ENCODE measurements at regions not wholly inside any gene's neighbourhood (a gene's known extent, or its start where the extent isn't known, plus 50 kb on each side); places are given as distances from the start of the nearest gene placed in this dataset.

- no peak for DNase-seq
- POLR2A ChIA-PET, result interaction anchor here (1.2 kb wide), 1 partner anchor 224 kb away, joined by 3 read pairs; no protein-coding TSS in a partner anchor
- ATAC-seq, result no peak
- CTCF ChIA-PET, result no interaction called here
- intact Hi-C loops (cut with micrococcal nuclease), result loop anchor here (5.0 kb wide), 1 partner anchor 49 kb away; no protein-coding TSS in a partner anchor
- no peak overlapping the region for H3K4me3 Mint-ChIP-seq
- peaks cover 7% of the 10 kb centered on the region for H3K4me1 Mint-ChIP-seq (ENCODE audit: low read depth)
- H3K27me3 Mint-ChIP-seq, result no peaks in the 10 kb centered on the region
- no peaks in the 10 kb centered on the region for H3K36me3 Mint-ChIP-seq (ENCODE audit: low read depth)
- H3K9me3 Mint-ChIP-seq, result no peaks in the 10 kb centered on the region
- no peak overlapping the region for H3K27ac Mint-ChIP-seq
- TF ChIP-seq, protein P1, sequence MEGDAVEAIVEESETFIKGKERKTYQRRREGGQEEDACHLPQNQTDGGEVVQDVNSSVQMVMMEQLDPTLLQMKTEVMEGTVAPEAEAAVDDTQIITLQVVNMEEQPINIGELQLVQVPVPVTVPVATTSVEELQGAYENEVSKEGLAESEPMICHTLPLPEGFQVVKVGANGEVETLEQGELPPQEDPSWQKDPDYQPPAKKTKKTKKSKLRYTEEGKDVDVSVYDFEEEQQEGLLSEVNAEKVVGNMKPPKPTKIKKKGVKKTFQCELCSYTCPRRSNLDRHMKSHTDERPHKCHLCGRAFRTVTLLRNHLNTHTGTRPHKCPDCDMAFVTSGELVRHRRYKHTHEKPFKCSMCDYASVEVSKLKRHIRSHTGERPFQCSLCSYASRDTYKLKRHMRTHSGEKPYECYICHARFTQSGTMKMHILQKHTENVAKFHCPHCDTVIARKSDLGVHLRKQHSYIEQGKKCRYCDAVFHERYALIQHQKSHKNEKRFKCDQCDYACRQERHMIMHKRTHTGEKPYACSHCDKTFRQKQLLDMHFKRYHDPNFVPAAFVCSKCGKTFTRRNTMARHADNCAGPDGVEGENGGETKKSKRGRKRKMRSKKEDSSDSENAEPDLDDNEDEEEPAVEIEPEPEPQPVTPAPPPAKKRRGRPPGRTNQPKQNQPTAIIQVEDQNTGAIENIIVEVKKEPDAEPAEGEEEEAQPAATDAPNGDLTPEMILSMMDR (IDR thresholded peaks at IDR 0.05), result no peak
Observed at GRCh38 chrX:38861489-38861888, 60.2 kb downstream of the MID1IP1 start.

DNA sequence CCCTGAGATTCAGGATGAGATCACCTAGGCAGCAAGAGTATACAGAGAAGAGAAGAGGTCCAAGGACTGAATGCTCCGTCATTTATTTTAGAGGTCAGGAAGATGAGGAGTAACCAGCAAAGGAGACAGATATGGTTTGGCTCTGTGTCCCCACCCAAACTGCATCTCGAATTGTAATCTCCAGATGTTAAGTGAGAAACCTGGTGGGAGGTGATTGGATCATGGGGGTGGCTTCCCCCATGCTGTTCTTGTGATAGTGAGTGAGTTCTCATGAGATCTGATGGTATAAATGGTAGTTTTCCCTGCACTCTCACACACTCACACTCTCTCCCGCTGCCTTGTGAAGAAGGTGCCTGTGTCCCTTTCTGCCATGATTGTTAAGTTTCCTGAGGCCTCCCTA is 60.8 kb downstream of the MID1IP1 start:
- H3K4me3 Mint-ChIP-seq, result no peak overlapping the region
- no peak overlapping the region for H3K27ac Mint-ChIP-seq
- POLR2A ChIA-PET, result no interaction called here
- intact Hi-C loops (cut with micrococcal nuclease), result loop anchor here (5.0 kb wide), 1 partner anchor 50 kb away; no protein-coding TSS in a partner anchor
- H3K9me3 Mint-ChIP-seq, result no peaks in the 10 kb centered on the region
- CTCF ChIA-PET, result no interaction called here
- ATAC-seq (no peak), DNase-seq (no peak)
- TF ChIP-seq, protein P1 (IDR thresholded peaks at IDR 0.05), result no peak
- H3K27me3 Mint-ChIP-seq, result no peaks in the 10 kb centered on the region
- H3K4me1 Mint-ChIP-seq (ENCODE audit: low read depth), result peaks cover 4% of the 10 kb centered on the region
- no peaks in the 10 kb centered on the region for H3K36me3 Mint-ChIP-seq (ENCODE audit: low read depth)

DNA sequence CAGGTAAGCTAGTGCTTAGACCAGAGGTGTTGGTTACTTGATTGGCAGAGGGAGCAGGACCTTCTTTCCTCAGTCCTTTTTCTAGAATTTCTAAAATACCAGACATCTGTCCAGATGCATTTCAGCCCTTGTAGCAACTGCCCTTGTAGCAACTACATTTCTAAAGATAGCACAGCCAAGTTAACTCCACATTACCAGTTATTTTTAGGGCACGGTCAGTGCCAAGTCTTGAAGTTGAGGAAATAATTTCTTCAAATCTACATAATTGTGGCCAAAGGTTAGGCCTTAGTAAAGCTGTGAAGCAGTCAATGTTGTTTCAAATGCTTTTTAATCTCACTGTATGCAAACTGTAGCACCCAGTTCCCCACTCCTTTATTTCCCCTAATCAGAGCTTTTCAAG is 62.9 kb downstream of the MID1IP1 start:
- Mint-ChIP-seq H3K36me3 (ENCODE audit: low read depth) (no peaks in the 10 kb centered on the region), H3K4me3 (no peak overlapping the region), H3K27me3 (no peaks in the 10 kb centered on the region), H3K27ac (no peak overlapping the region), H3K9me3 (no peaks in the 10 kb centered on the region), H3K4me1 (ENCODE audit: low read depth) (no peaks in the 10 kb centered on the region)
- DNase-seq (no peak), ATAC-seq (no peak)
- TF ChIP-seq, protein P1 (IDR thresholded peaks at IDR 0.05), result no peak
- ChIA-PET CTCF (no interaction called here), POLR2A (no interaction called here)
- intact Hi-C loops (cut with micrococcal nuclease), result loop anchor here (5.0 kb wide), 1 partner anchor 52 kb away; no protein-coding TSS in a partner anchor

DNA sequence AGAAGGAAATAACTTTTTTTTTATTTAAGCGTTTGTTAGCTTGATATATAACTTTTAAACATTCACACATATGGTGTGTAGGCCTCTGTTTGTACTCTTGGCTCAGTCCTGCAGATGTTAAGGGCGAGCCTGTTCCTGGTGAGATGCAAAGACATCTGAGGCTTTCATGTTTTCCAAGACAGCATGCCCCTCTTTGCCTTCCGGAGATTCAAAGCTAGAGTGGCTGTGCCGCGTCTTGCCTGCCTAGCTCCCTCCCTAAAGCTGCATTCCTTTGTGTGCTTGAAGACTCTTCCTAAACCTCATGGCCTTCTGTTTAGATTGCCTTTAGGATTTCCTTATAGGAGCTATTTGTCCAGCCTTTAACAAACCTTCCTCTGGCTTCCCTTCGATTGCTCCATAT is 67.1 kb downstream of the MID1IP1 start:
- TF ChIP-seq, protein P1 (IDR thresholded peaks at IDR 0.05), result no peak
- no peaks in the 10 kb centered on the region for H3K4me1 Mint-ChIP-seq (ENCODE audit: low read depth)
- no peaks in the 10 kb centered on the region for H3K36me3 Mint-ChIP-seq (ENCODE audit: low read depth)
- ATAC-seq (no peak), DNase-seq (no peak)
- no peak overlapping the region for H3K4me3 Mint-ChIP-seq
- ChIA-PET CTCF (no interaction called here), POLR2A (no interaction called here)
- no peaks in the 10 kb centered on the region for H3K27me3 Mint-ChIP-seq
- no peaks in the 10 kb centered on the region for H3K9me3 Mint-ChIP-seq
- no peak overlapping the region for H3K27ac Mint-ChIP-seq
- intact Hi-C loops (cut with micrococcal nuclease), result no loop called here

DNA sequence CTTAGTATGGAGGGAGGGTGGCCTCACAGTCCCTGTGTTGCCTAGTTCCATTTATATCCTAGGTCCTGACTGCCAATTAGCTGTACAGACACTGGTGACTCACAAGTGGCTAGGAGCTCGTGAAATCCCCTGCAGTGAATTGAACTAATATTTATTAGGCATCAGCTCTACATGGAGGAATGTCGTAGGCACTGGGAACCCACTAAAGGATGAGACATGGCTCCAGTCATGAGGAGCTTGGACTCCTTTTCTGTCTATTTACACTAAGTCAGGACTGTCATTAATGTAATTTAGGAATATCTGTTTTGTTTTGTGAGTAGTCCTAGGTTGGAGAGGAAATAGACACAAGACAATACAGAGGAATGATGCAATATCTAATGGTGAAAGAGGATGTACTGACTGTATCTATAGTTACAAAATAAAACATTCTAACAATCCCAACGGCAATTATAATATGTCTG is 67.7 kb downstream of the MID1IP1 start:
- Mint-ChIP-seq H3K27me3 (no peaks in the 10 kb centered on the region), H3K36me3 (ENCODE audit: low read depth) (no peaks in the 10 kb centered on the region), H3K4me3 (no peak overlapping the region), H3K9me3 (no peaks in the 10 kb centered on the region), H3K27ac (no peak overlapping the region), H3K4me1 (ENCODE audit: low read depth) (no peaks in the 10 kb centered on the region)
- ChIA-PET CTCF (no interaction called here), POLR2A (no interaction called here)
- ATAC-seq, result no peak
- intact Hi-C loops (cut with micrococcal nuclease), result no loop called here
- no peak for DNase-seq
- TF ChIP-seq, protein P1 (IDR thresholded peaks at IDR 0.05), result no peak
